GM23248 (cell line): ENCODE measurements at regions not wholly inside any gene's neighbourhood (a gene's known extent, or its start where the extent isn't known, plus 50 kb on each side); places are given as distances from the start of the nearest gene placed in this dataset.

Experiments used
- DNase-seq: peaks from one replicate; pipeline ENCODE4 v3.0.0-alpha.2; 2015
- H2AFZ ChIP-seq: fragments of 200-600 bp; sonication (generic); 2 replicates; pipeline ENCODE4 v1.6.1; 2016; ENCODE audit warnings: antibody characterized with exemption
- H3F3A ChIP-seq: fragments of 200-600 bp; sonication (generic); 2 replicates; pipeline ENCODE4 v1.6.1; 2016; ENCODE audit warnings: mild to moderate bottlenecking, antibody characterized with exemption, mixed run types; ENCODE audit not compliant: insufficient read depth
- H3K27ac ChIP-seq: fragments of 200-600 bp; sonication (generic); 2 replicates; pipeline ENCODE4 v1.5.1; 2016; ENCODE audit warnings: mild to moderate bottlenecking
- H3K27me3 ChIP-seq: fragments of 200-600 bp; sonication (generic); replicated peaks from 2 replicates; pipeline ENCODE4 v1.6.1; 2016; ENCODE audit warnings: mild to moderate bottlenecking; ENCODE audit not compliant: insufficient read depth
- H3K36me3 ChIP-seq: fragments of 200-600 bp; sonication (generic); 2 replicates; pipeline ENCODE4 v1.6.1; 2016; ENCODE audit warnings: low read depth, mild to moderate bottlenecking
- H3K4me1 ChIP-seq: fragments of 200-600 bp; sonication (generic); 2 replicates; pipeline ENCODE4 v1.6.1; 2016; ENCODE audit warnings: mild to moderate bottlenecking; ENCODE audit not compliant: insufficient read depth
- H3K4me2 ChIP-seq: fragments of 200-600 bp; sonication (generic); one replicate; pipeline ENCODE4 v1.6.1; 2016; ENCODE audit warnings: mild to moderate bottlenecking; ENCODE audit not compliant: unreplicated experiment
- H3K4me3 ChIP-seq: fragments of 200-600 bp; sonication (generic); 2 replicates; pipeline ENCODE4 v1.5.1; 2016; ENCODE audit warnings: mild to moderate bottlenecking
- H3K79me2 ChIP-seq: fragments of 200-600 bp; sonication (generic); 2 replicates; pipeline ENCODE4 v1.6.1; 2016; ENCODE audit warnings: mild to moderate bottlenecking; ENCODE audit not compliant: insufficient read depth
- H3K9ac ChIP-seq: fragments of 200-600 bp; sonication (generic); 2 replicates; pipeline ENCODE4 v1.6.1; 2016; ENCODE audit warnings: mild to moderate bottlenecking
- H3K9me2 ChIP-seq: fragments of 200-600 bp; sonication (generic); 2 replicates; pipeline ENCODE4 v1.6.1; 2016; ENCODE audit warnings: mixed run types, mild to moderate bottlenecking, moderate library complexity; ENCODE audit not compliant: insufficient read depth
- H3K9me3 ChIP-seq: fragments of 200-600 bp; sonication (generic); one replicate; pipeline ENCODE4 v1.6.1; 2017; ENCODE audit warnings: low read depth
- H4K20me1 ChIP-seq: fragments of 200-600 bp; sonication (generic); 2 replicates; pipeline ENCODE4 v1.6.0; 2016; ENCODE audit not compliant: insufficient read depth
- EZH2 ChIP-seq: fragments of 200-600 bp; sonication (generic); IDR thresholded peaks from 2 replicates; pipeline ENCODE4 v1.6.1; 2018; ENCODE audit warnings: antibody characterized with exemption, mild to moderate bottlenecking; ENCODE audit not compliant: insufficient read depth, poor library complexity, severe bottlenecking
- EZH2phosphoT487 ChIP-seq: fragments of 200-600 bp; sonication (generic); IDR thresholded peaks from 2 replicates; pipeline ENCODE4 v1.6.1; 2018; ENCODE audit warnings: antibody characterized with exemption, moderate library complexity, mild to moderate bottlenecking, low read depth; ENCODE audit not compliant: insufficient read depth
- WGBS, 2 experiments: methylation state at CpG; one replicate each; pipeline ENCODE4 v1.1.6; 2015 to 2017; ENCODE audit warnings: low lambda C conversion rate in 2 of 2, low coverage in 1 of 2; ENCODE audit errors: missing lambda C conversion rate in 2 of 2; 5-methylcytosine and 5-hydroxymethylcytosine counted together
- in situ Hi-C: fragments of 300-500 bp; cut with MboI; formaldehyde crosslinking; loops from 2 replicates; pipeline ENCODE4 v1.15.0; 2020

DNA sequence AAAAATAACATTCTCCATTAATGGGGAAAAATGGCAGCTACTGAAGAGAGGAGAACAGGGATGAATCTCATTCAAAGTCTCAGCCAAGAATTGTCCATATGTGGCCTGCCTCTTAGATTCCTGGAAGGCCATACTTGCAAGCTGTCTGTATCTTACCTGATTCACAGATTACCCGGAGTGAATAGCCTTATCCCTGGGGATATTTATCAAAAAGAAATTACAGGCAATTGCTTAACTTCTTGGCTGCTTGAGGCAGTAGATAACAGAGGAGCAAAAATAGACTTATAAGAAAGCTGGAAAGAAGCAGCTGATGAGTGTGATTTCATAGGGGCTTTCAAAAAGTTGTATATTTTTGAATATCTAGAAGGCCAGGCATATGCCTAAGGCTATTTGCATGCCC lies 68.8 kb upstream of the PPP1R2C start:
- Histone ChIP-seq H3K9ac (no peak overlapping the region), H3K79me2 (no peaks in the 10 kb centered on the region), H2AFZ (no peak overlapping the region), H3K4me2 (no peak overlapping the region), H3K36me3 (no peaks in the 10 kb centered on the region), H3K4me1 (no peaks in the 10 kb centered on the region), H3K27ac (no peak overlapping the region), H4K20me1 (no peaks in the 10 kb centered on the region), H3K9me2 (no peaks in the 10 kb centered on the region), H3F3A (no peaks in the 10 kb centered on the region), H3K9me3 (no peaks in the 10 kb centered on the region), H3K4me3 (no peak overlapping the region), H3K27me3 (no peaks in the 10 kb centered on the region)
- TF ChIP-seq EZH2phosphoT487 (no peak), EZH2 (no peak)
- 14 to 30% methylated on average over 1 of the region's 1 CpG for WGBS, 2 experiments
- no peak for DNase-seq
- in situ Hi-C loops, result no loop called here

DNA sequence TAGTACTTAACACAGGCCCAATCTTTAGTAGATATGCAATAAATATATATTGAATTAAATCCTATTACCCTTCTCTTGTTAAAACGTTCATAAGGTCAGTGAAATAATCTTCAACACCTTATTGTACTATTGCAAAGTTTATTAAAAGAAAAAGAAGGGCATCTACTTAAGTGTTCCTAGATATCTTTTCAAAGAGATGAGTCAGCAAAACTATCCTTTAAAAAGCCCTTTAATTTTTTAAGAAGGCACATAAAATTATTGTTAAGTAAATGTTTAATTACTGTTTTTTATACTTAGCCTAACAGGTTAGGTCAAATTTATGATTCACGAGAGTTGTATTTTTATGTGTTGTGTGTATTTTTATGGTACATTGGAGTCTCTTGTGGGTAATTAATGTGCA lies 77.3 kb upstream of the PPP1R2C start:
- H3K36me3 ChIP-seq, result no peaks in the 10 kb centered on the region
- H2AFZ ChIP-seq, result no peak overlapping the region
- H3K9ac ChIP-seq, result no peak overlapping the region
- H3F3A ChIP-seq, result no peaks in the 10 kb centered on the region
- H3K4me1 ChIP-seq, result no peaks in the 10 kb centered on the region
- no peaks in the 10 kb centered on the region for H3K9me2 ChIP-seq
- DNase-seq, result no peak
- no peak overlapping the region for H3K4me2 ChIP-seq
- WGBS, 2 experiments, result 33 to 41% methylated on average over 2 of the region's 2 CpGs
- in situ Hi-C loops, result no loop called here
- no peak for TF ChIP-seq EZH2phosphoT487
- TF ChIP-seq EZH2, result no peak
- H3K27me3 ChIP-seq, result no peaks in the 10 kb centered on the region
- no peak overlapping the region for H3K27ac ChIP-seq
- H3K4me3 ChIP-seq, result no peak overlapping the region
- no peaks in the 10 kb centered on the region for H4K20me1 ChIP-seq
- no peaks in the 10 kb centered on the region for H3K79me2 ChIP-seq
- no peaks in the 10 kb centered on the region for H3K9me3 ChIP-seq

DNA sequence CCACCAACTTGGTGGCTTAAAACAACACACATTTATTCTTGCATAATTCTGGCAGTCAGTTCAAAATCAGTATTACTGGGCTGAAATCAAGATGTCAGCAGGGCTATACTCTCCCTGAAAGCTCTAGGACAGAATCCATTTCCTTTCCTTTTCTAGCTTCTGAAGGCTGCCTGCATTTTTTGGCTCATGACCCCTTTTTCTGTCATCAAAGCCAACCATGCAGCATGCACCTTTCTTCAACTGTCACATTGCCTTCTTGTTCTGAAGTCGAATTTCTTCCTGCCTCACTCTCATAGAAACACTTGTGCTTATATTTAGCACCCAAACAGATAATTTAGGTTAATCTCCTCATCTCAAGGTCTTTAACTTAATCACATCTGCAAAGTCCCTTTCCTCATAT lies 79.8 kb upstream of the PPP1R2C start:
- Histone ChIP-seq H4K20me1 (no peaks in the 10 kb centered on the region), H3K27ac (no peak overlapping the region), H2AFZ (no peak overlapping the region), H3F3A (no peaks in the 10 kb centered on the region), H3K4me3 (no peak overlapping the region), H3K4me1 (no peaks in the 10 kb centered on the region), H3K36me3 (no peaks in the 10 kb centered on the region), H3K9ac (no peak overlapping the region), H3K27me3 (no peaks in the 10 kb centered on the region), H3K79me2 (no peaks in the 10 kb centered on the region), H3K4me2 (no peak overlapping the region), H3K9me3 (no peaks in the 10 kb centered on the region), H3K9me2 (no peaks in the 10 kb centered on the region)
- in situ Hi-C loops, result no loop called here
- no peak for DNase-seq
- 0% methylated on average over 1 of the region's 1 CpG for WGBS, 2 experiments
- TF ChIP-seq EZH2phosphoT487, result no peak
- TF ChIP-seq EZH2, result no peak

DNA sequence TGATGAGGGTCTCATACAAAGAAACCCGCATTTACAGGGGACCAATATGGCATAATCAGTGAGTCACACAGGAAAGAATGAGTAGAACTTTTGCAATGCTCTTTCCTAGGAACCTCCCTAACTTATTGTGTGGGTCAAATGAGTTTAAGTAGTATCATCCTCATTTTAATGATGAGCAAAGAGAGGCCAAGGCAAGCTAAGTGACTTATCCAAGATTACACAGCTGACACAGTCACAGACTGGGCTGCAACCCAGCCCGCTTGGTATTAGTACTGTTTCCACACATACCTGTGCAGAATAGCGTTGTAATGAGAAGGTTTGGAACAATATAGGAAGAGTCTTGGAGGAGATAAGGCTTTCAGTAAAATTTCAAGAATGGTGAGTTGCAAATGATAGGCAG lies 91.0 kb upstream of the PPP1R2C start:
- TF ChIP-seq EZH2phosphoT487 (no peak), EZH2 (no peak)
- DNase-seq, result no peak
- Histone ChIP-seq H3K9me3 (no peaks in the 10 kb centered on the region), H3K36me3 (no peaks in the 10 kb centered on the region), H3K4me2 (no peak overlapping the region), H3K4me1 (no peaks in the 10 kb centered on the region), H3K9ac (no peak overlapping the region), H2AFZ (no peak overlapping the region), H3F3A (no peaks in the 10 kb centered on the region), H3K27ac (no peak overlapping the region), H3K27me3 (no peaks in the 10 kb centered on the region), H3K79me2 (no peaks in the 10 kb centered on the region), H3K9me2 (no peaks in the 10 kb centered on the region), H4K20me1 (no peaks in the 10 kb centered on the region), H3K4me3 (no peak overlapping the region)
- 42 to 48% methylated on average over 3 of the region's 3 CpGs for WGBS, 2 experiments
- in situ Hi-C loops, result no loop called here

DNA sequence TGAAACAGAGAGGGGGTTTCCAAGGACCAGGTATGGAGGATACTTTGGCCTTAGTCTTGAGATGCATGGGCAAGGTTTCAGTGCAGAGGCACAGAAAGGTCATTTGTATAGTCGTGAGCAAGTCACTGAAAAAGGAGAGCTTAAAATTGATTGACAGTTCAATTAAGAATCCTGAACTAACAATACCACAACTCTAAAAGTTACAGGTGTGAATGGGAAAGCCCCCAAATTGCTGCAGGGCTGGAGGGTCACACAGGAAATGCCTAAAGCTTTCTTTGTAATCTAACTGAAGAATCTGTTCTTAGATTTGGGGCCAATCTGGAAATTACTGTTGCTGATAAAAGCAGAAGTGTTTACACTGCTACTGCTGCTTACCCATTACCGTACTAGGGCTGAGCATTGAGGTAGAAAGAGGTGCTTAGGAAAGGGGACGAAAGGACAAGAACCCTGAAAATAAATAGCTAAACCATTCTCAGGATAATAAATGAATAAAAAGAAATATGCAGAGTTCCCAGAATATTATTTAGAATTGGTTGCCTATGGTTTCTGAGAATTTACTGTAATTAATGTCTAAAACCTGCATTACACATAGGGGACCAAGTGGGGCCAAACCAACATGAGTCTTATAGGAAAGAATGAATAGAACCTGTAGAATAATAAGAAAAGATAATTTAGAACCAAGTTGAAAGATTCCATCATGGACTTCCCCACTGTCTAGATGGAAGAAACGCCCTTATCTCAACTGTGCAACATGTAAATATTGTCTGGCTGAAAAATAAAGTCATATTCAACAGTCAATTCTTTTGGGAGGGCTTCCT lies 91.9 kb upstream of the PPP1R2C start:
- no peak overlapping the region for H3K4me2 ChIP-seq
- H3K27ac ChIP-seq, result no peak overlapping the region
- H4K20me1 ChIP-seq, result no peaks in the 10 kb centered on the region
- no peaks in the 10 kb centered on the region for H3K9me2 ChIP-seq
- no peak for DNase-seq
- H3K9me3 ChIP-seq, result no peaks in the 10 kb centered on the region
- no peaks in the 10 kb centered on the region for H3F3A ChIP-seq
- no peaks in the 10 kb centered on the region for H3K4me1 ChIP-seq
- H3K36me3 ChIP-seq, result no peaks in the 10 kb centered on the region
- WGBS, 2 experiments, result 30 to 33% methylated on average over 4 of the region's 4 CpGs
- no peak overlapping the region for H3K4me3 ChIP-seq
- no peak overlapping the region for H2AFZ ChIP-seq
- TF ChIP-seq EZH2phosphoT487 (no peak), EZH2 (no peak)
- no peaks in the 10 kb centered on the region for H3K27me3 ChIP-seq
- H3K9ac ChIP-seq, result no peak overlapping the region
- no peaks in the 10 kb centered on the region for H3K79me2 ChIP-seq
- in situ Hi-C loops, result no loop called here
